NT2/D1 (cell line): ENCODE measurements at regions not wholly inside any gene's neighbourhood (a gene's known extent, or its start where the extent isn't known, plus 50 kb on each side); places are given as distances from the start of the nearest gene placed in this dataset.
"Not testable (repeated sequence)": the region's sequence is repeated elsewhere in the genome, so short reads cannot be mapped to it uniquely, and the experiment has no call there.

Experiments
- SUZ12 ChIP-seq: IDR thresholded peaks from 2 replicates; pipeline ENCODE4 v1.6.1; 2011; ENCODE audit not compliant: insufficient read length, insufficient read depth; ENCODE audit errors: extremely low read depth
- ZNF274 ChIP-seq: IDR thresholded peaks from 2 replicates; pipeline ENCODE4 v1.6.1; 2011; ENCODE audit warnings: mild to moderate bottlenecking, low read depth, low read length

DNA sequence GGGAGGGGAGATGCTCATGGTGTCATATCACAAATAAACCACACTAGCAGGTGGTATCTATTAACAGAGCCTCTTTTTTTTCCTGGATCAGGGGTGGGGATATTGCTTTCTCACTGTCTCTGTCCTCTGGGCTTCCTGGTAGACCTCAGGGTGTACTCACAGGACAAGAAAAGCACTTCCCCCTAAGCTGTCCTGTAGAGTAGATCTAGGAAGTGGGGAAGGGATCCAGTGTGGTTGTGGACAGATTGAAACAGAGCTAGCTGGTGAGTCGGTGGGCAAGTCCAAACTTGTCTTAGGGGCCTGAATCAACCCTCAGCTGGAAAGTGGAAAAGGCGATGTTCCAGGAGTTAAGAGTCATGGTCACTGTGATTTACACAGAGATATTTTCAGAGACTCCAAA is 96.6 kb downstream of the SRGAP2 start:
- not testable (repeated sequence) for TF ChIP-seq SUZ12, ZNF274
